NCI-H2171 (cell line): ENCODE measurements at regions not wholly inside any gene's neighbourhood (a gene's known extent, or its start where the extent isn't known, plus 50 kb on each side); places are given as distances from the start of the nearest gene placed in this dataset.
A peak's percentile ranks its signal among the peaks of the same experiment; 100 is the strongest.

Source experiments
- DNase-seq: peaks from one replicate; lab custom pipeline; 2025; lab: John Stamatoyannopoulos, UW

GRCh38 chr3:18295171-18295920, 129.8 kb downstream of the SATB1 start:
- DNase-seq = no peak

- DNase-seq = no peak
Measured at GRCh38 chr3:18290157-18290556, 135.0 kb downstream of the SATB1 start.

GRCh38 chr3:18288243-18288642, 136.9 kb downstream of the SATB1 start:
- DNase-seq = no peak

GRCh38 chr3:18284716-18285115, 140.4 kb downstream of the SATB1 start:
- DNase-seq = no peak

- no peak for DNase-seq
Measured at GRCh38 chr3:18283680-18284079, 141.5 kb downstream of the SATB1 start.

GRCh38 chr3:18282507-18282906, 142.6 kb downstream of the SATB1 start:
- DNase-seq = no peak

GRCh38 chr3:18279226-18279737, 145.9 kb downstream of the SATB1 start:
- DNase-seq = no peak

GRCh38 chr3:18264853-18265252, 160.3 kb downstream of the SATB1 start:
- no peak for DNase-seq

- no peak for DNase-seq
Measured at GRCh38 chr3:18264361-18264760, 160.8 kb downstream of the SATB1 start.

GRCh38 chr3:18258492-18258891, 166.6 kb downstream of the SATB1 start:
- DNase-seq = no peak

GRCh38 chr3:18252578-18252977, 172.6 kb downstream of the SATB1 start:
- no peak for DNase-seq

- DNase-seq = no peak
Measured at GRCh38 chr3:18250991-18251390, 174.1 kb downstream of the SATB1 start.

GRCh38 chr3:18249126-18249525, 176.0 kb downstream of the SATB1 start:
- no peak for DNase-seq

- DNase-seq = no peak
Measured at GRCh38 chr3:18247776-18248310, 177.3 kb downstream of the SATB1 start.

GRCh38 chr3:18247139-18247695, 177.9 kb downstream of the SATB1 start:
- DNase-seq = no peak

GRCh38 chr3:18246336-18247060, 178.6 kb downstream of the SATB1 start:
- DNase-seq = peak; percentile 8

GRCh38 chr3:18245721-18246120, 179.4 kb downstream of the SATB1 start:
- DNase-seq = no peak

GRCh38 chr3:18241837-18242236, 183.3 kb downstream of the SATB1 start:
- no peak for DNase-seq

- no peak for DNase-seq
Measured at GRCh38 chr3:18239674-18240073, 185.5 kb downstream of the SATB1 start.

- no peak for DNase-seq
Measured at GRCh38 chr3:18238746-18239331, 186.3 kb downstream of the SATB1 start.

GRCh38 chr3:18238332-18238731, 186.8 kb downstream of the SATB1 start:
- DNase-seq = no peak

- peak; percentile 52 for DNase-seq
Measured at GRCh38 chr3:18237251-18238005, 187.7 kb downstream of the SATB1 start.
